ENCODE measurements at regions not wholly inside any gene's neighbourhood (a gene's known extent, or its start where the extent isn't known, plus 50 kb on each side); places are given as distances from the start of the nearest gene placed in this dataset.

DNA sequence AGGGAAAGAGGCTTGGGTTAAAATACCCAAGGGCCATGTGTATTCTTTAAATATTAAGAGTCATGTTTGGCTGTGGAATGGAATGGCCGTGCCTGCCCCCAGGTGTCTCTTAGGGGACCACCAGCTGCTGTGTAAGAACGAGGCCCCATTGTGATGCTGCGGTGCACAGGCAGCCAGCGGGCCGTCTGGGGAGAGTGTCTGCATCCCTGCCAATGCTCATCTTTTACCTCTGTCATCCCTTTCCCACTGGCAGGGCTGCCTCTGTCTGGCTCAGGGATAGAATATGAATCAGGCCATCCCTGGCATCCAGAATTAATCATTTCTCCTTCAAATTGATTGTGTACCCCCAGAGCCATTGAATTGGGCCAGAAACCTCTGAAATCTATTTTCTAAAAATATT, 137.8 kb upstream of the GALNT17 start:
- DNase-seq: no peak

GRCh38 chr7:70997261-70997660, 134.7 kb upstream of the GALNT17 start:
- no peak for DNase-seq

- no peak for DNase-seq
These were observed 126.8 kb upstream of the GALNT17 start for GRCh38 chr7:71005109-71005508.

- DNase-seq: no peak
These were observed 122.3 kb upstream of the GALNT17 start for GRCh38 chr7:71009636-71010035.

- DNase-seq: no peak
These were observed 116.6 kb upstream of the GALNT17 start for GRCh38 chr7:71015252-71015900.

- no peak for DNase-seq
These were observed 115.5 kb upstream of the GALNT17 start for GRCh38 chr7:71016401-71016800.

GRCh38 chr7:71017602-71018001, 114.3 kb upstream of the GALNT17 start:
- no peak for DNase-seq

DNA sequence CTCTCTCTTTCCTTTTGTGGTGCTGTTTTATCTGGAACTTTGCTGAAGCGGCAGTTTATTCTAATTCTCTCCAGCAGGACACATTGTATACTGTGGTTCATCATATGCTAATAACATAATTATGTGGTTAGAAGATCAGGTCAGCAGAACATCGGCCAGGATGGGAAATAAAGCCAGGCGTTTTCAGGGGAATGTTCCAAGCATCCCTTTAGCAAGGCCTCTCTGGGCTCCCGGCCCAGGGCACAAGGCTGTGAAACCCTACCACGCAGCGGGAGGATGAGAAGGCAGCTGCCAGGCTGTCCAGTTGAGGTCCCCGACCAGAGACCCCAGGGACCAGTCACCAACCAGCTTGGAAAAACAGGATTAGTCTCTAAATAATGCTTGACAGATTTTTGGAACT, 112.2 kb upstream of the GALNT17 start:
- no peak for DNase-seq

- no peak for DNase-seq
These were observed 110.8 kb upstream of the GALNT17 start for GRCh38 chr7:71021131-71021530.

DNA sequence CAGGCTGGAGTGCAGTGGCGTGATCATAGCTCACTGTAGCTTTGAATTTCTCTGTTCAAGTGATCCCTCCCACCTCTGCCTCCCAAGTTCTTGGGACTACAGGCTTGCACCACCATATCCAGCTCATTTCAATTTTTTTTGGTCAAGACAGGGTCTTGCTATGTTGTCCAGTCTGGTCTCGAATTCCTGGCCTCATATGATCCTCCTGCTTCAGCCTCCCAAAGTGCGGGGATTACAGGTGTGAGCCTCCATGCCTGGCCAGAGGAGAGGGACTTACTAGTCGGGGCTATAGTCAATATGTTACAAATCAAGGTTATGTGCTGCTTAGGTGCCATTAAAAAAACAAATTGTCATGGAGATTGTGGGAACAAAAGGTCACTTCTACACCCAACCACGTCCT, 105.3 kb upstream of the GALNT17 start:
- DNase-seq: no peak

- DNase-seq: no peak
These were observed 97.7 kb upstream of the GALNT17 start for GRCh38 chr7:71034243-71034642.

DNA sequence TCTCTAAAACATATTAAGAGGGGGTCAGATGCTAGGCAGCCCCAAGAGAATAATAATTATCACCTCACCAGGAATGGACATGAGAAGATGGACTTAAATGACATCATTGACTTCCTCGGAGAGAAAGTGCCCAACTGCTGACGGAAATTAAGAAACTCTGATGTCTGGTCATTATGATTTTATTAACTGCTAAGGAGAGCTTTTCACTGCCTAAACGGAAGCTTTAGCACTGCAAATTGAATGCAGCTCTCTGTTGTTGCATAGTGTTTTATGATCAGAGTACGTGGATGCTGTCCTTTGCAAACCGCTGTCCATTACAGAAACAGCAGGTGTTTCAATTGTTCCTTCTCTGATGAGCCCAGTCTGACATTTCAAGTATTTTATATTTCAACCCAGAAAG, 89.4 kb upstream of the GALNT17 start:
- no peak for DNase-seq

DNA sequence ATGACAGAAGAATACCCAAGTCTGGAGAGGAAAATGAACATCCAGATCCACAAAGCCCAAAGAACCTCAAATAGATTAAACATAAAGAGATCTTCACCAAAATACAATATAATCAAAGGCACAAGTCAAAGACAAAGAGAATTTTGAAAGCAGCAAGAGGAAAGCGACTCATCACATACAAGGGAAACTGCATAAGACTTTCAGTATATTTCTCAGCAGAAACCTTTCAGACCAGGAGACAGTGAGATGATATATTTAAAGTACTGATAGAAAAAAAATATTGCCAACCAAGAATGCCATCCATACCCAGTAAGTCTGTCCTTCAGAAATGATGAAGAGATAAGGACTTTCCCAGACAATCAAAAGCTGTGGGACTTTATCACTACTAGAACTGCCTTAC, 81.5 kb upstream of the GALNT17 start:
- no peak for DNase-seq

DNA sequence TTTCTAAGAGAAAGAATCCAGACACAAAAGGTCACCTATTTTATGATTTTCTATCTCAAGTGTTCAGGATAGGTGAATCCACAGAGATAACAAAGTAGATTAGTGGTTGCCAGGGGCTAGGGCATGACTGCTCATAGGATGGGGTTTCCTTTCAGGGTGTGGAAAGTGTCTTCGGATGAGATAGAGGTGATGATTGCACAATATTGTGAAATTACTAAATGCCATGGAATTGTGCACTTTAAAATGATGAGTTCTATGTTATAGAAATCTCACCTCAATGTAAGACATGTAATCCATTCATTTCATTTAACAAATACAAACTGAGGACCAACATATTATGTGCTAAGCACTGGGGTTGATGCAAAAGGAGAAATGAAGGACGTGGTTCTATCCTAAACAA, 76.4 kb upstream of the GALNT17 start:
- no peak for DNase-seq

- DNase-seq: no peak
These were observed 54.0 kb upstream of the GALNT17 start for GRCh38 chr7:71077743-71078476.

Data from activated effector memory CD4-positive, alpha-beta T cell treated with Interleukin-2 at 50 U/mL for 16 hours (primary cell).